Stimulated activated CD8-positive, alpha-beta memory T cell treated with anti-CD3 and anti-CD28 coated beads, Interleukin-12 subunit alpha, Interleukin-12 subunit beta, amount 100 ng/mL, for 1 hour (primary cell): ENCODE measurements at regions not wholly inside any gene's neighbourhood (a gene's known extent, or its start where the extent isn't known, plus 50 kb on each side); places are given as distances from the start of the nearest gene placed in this dataset.
"Not testable (repeated sequence)": the region's sequence is repeated elsewhere in the genome, so short reads cannot be mapped to it uniquely, and the experiment has no call there.

ENCODE experiments used
- DNase-seq: peaks from one replicate; pipeline ENCODE4 v3.0.0-alpha.2; 2020; ENCODE audit warnings: low read depth

DNA sequence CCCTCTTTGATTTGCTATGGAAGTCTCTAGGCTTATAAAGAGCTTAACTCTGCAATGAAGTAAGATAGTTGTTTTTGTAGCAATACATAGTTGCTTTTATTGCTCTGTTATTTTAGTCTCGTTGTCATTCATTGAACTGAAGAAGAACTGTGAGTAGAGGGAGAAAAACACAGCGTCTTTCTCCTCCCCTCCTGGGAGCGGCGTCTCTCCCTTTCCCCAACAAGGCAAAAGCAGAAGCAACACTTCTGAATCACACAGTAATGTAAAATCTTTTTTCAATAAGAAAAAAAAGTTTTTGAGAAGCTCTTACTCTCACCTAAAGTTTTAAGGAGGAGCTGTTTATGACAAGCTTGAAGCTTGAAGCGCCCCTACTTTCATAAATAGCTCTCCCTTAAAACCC, 119.3 kb upstream of the SLC7A14 start:
- DNase-seq, result no peak

DNA sequence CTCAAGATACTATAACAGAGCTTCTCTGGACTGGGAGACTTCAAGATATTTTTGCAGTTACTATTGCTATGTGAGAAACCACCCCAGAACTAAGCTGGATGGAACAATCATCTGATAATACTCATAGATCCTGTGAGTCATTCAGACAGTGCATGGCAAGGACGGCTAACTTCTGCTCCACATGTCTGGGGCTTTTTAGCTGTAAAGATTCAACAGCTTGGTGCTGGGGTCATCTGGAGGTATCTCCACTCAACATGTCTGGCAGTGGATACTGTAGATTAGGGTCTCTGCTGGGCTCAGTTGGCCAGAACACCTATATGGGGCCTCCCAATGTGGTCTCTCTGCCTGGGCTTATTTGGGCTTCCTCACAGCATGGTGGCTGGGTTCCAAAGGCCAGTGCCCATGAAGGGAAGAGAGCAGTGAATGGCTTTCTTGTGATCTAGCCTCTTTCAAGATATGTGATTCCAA, 117.3 kb upstream of the SLC7A14 start:
- DNase-seq, result no peak

DNA sequence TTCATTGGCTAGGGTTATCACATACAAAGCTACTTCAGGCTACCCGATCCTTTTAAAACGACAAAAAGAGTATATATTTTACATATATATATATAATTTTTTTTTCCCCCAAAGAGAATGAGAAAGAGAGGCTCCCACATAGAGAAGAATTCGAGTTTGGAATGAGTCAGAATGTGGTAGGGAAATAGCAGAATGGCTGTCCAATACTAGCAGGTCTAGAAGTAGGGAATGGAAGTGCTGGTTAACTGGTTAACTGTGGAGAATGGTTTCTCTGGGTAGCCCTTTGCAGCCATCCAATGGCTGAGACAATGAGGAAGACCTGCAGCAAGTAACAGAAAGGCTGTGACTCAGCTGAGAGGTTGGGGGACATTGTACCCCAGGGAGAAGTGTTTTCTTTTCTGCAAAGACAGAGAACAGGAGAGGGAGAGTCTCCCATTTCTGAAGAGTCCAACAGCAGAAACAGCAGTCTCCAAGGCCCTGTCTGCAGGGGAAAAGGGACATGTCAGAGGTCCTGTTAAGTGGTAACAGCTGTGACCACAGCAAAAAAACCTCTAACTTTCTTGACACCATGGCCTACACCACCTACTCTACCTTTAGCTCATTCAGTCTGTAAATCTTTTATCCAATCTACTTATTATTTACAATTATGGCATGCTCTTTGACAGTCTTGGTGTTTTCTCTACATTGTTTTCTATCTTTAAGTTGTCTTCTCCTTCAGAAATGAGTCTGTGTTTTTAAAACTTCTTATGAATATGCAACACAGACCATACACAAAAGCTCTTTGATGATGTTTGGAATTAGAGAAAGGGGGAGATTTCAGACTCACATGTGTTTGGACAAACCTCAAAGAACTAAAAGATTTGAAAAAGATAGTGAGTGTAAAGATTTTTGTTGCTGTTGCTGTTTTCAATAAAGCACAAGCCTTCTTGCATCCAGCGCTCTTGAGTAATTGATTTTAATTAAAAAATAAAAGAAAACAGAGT, 116.1 kb upstream of the SLC7A14 start:
- no peak for DNase-seq

DNA sequence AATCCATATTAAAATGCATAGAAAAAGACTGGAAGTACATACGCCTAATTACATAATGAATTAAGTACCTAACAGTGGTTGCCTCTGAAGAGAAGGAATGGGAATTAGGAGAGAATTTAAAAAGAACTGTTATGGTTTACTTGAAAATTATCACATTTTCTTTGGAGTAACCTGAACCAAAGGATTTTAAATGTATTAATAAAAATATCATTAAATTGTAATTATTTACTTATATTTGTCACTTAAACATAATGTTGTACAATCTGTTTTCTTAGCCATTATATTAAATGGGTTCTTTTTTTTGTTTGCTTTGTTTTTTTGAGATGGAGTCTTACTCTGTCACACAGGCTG, 114.2 kb upstream of the SLC7A14 start:
- no peak for DNase-seq

DNA sequence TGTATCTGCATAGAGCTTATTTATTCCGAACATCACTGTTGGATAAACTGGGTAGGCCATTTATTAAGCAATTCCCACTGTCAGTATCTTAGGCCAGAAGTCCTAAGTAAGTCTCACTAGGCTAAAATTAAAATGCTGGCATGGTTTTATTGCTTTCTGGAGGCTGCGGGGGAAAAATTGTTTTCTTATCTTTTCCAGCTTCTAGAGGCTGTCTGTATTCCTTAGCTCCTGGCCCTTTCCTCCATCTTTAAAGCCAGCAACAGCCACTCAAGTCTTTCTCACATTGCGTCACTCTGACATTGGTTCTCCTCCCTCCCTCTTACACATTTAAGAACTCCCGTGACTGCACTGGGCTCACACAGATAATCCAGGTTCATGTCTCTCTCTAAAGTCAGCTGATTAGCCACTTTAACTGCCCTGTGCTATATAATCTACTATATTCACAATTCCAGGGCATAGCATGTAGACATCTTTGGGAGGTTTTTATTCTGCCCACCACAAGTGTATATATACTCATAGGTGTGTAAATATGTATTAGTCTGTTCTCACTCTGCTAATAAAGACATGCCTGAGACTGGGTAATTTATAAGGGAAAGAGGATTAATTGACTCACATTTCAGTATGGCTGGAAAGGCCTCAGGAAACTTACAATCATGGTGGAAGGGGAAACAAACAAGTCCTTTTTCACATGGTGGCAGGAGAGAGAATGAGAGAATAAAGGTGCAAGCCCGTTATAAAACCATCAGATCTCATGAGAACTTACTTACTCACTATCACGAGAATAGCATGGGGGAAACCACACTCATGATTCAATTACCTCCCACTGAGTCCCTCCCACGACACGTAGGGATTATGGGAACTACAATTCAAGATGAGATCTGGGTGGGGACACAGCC, 113.5 kb upstream of the SLC7A14 start:
- no peak for DNase-seq

DNA sequence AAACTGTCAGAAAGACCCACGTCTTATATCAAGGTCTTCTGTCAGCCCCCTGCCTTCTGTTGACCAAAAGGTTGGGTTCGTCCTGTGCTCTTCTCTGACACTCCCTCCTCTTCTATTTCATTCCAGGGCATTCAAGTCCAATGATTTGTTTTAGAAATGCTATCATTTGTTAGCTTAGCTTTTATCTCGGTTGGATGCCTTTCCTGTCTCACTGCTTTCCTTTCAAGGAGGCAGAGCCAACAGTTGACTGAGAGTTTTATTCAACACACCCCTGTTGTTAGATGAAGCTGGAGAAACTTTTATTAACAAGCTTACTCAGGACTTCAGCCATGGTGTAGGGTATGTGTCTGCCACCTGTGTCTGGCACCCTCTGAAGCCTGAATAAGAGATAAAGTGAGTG, 112.0 kb upstream of the SLC7A14 start:
- DNase-seq, result no peak

DNA sequence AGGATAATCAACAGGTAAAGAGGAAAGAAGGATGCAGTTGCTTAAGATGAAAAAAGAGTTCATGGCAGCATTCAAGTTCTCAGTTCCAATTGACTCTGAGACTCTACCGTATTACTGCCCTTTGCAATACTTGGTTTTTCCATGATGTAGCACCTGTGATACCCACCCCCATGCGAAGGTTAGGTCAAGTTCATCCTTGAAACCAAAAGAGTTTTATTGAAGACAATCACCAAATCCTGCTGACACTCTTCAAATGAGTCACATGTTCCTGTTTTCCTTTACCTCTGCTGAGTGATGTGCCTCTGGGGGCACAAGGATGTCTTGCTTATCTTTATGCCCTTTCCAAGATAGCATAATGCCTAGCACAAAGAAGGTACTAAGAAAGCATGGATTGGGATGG, 111.3 kb upstream of the SLC7A14 start:
- no peak for DNase-seq

DNA sequence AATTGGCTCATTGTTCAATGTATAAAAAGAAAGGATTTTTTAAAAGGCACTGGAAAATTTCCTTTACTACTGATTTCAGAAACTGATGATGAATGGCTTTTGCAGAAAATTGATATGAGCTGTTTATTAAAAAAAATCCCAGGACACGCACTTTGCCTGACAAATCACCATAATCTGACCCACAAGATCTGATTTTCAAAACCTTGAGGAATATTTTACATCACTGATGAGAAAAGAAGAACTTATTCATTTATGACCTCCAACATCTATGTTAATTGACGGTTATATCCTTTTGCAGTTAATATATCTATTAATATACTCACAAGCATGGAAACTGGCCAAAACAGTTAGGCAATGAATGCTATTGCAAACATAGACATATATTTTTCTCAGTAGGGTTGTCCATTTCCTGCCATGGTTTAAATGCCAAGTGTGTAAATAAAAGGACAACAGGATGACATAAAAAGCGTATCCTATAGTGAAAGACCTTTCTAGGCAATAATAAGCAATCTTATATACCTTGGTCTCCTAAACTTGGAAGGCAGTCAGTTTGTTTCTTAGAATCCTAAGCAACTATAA, 109.7 kb upstream of the SLC7A14 start:
- no peak for DNase-seq

DNA sequence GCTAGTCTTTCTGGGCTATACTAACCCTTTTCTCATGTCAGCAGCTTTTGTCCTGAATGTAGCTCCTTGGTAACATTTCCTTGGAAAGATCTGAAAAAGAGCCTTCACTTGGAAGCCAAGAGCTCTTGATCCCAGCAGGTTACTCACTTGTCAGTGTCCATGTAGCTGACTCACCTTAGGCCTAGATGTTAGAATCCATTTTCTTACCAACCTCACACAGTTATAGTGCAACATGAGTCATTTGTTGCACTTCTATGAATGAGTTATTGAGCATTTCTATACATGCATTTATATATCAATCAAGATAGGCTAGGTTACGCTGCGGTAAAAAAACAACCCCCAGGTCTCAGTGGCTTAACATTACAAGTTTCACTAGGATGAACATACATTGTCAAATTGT, 106.8 kb upstream of the SLC7A14 start:
- DNase-seq, result no peak

DNA sequence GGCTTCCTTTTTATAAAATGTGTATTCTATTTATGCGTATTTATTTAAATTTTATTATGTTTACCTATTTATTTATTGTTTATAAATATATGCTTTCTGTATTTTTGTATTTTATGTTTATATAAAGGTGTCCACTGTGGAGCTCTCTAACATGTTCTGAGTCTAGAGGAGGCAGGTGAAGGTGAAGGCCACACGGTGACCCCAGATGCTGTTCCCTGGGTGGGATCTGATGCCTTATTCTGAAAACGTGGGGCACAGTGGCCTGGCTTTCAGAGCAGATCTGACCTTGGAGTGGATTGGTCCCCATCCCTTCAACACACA, 104.7 kb upstream of the SLC7A14 start:
- no peak for DNase-seq

DNA sequence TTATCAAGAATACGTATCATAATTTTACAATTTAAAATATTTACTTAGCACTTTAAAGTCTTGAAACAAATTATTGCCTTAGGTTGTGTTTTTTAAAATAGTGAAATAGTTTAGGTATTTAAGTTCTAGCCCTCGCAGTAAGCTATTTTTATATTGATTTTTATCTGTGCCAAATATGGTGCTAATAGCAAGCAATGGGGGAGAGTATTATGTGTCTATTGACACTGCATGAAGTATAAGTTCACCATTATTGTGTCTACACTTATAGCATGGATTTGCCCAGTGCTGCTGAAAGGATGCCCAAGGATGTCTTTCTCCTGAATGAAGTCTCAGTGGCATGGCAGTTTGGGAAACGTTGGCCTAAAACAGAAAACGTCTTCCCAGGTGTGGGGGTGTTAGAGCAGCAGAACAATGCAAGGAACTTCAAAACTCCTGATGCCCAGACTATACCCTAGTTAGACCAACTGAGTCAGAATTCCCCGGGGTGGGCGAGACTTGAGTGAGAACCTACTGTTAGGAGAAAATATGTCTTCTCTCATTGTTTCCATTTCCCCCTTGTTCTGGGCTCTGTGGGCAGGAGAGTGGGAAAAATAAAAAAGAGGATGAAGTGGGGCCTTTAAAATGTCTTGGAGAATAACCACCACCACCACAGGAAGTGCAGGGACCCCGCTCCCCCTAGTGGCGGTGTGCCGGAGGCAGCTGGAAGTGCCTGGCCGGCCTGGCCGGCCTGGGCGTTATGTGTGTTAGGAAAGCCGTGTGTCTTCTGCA, 104.2 kb upstream of the SLC7A14 start:
- DNase-seq, result peak; percentile 1

DNA sequence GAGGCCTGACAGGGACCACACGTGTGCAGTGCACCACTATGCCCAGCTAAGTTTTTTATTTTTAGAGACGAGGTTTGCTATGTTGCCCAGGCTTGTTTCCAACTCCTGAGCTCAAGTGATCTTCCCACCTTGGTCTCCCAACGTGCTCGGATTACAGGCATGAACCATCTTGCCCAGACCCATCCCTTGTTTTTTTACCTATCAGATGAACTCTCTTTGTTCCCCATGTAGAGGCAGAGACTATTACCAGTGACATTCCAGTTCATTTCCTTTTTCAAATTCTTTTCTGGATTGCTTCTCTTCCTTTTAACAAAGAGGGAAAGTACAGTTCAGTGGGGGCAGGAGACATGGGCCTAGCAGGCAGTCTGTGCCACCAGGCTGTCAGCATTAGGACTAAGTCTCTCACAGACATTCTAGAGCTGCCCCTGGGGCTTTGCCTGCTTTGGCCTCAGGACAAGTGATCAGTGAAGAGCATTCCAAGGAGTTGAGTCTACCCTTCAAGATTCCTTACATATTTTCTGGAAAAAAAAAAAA, 103.5 kb upstream of the SLC7A14 start:
- DNase-seq, result no peak

DNA sequence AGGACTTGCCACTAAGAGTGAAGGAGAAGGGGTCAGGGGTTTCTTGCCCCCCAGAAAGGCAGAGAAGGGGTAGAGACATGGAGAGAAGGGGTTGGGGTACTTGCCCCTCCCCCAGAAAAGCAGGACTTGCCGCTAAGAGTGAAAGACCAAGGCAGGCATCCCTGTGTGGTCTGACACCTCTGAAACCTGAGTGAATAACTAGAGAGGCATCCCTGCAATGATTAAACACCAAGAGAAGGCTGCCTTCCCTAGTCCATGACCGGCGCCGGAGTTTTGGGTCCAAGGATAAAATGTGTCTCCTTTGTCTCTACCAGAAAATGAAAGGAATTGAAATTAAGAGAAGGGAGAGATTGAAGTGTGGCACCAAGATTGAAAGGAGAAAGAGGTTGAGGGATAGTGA, 102.3 kb upstream of the SLC7A14 start:
- not testable (repeated sequence) for DNase-seq

DNA sequence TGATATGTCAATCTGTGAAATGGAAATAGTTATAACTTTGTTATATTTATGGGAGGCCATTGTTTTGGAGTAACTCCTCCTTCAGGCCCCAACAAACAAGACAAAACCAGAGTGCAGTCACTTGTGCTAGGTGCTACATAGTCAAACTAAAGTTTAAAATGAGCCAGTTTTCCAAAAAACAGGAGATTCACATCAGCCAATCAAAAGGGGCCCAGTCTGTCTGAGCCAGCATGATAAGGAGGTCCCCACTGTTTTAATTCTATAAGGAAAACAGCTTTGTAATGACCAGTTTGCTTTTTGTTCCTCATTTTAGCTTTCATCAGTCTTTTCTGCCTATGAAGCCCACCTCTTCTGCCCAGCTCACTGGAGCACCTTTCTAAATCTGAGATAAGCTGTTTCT, 94.7 kb upstream of the SLC7A14 start:
- DNase-seq, result no peak

DNA sequence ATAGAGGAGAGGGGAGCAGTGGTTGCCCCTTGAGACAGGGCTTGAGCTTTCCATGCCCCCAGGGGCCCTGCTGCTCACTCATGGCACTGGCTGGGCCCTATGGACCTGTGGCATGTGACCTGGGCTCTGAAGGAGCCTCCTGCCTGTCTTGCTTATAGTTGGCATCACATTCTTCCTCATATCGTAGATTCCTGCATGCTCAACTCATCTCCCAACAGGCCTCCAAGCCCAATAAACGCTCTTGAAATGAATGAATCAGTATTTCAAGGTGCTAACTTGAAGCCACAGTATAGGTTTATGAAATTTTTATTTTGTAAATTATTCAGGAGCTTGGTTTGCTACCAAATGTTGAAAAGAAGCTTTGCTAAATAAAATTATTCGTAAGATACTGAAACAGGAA, 93.3 kb upstream of the SLC7A14 start:
- DNase-seq, result no peak

DNA sequence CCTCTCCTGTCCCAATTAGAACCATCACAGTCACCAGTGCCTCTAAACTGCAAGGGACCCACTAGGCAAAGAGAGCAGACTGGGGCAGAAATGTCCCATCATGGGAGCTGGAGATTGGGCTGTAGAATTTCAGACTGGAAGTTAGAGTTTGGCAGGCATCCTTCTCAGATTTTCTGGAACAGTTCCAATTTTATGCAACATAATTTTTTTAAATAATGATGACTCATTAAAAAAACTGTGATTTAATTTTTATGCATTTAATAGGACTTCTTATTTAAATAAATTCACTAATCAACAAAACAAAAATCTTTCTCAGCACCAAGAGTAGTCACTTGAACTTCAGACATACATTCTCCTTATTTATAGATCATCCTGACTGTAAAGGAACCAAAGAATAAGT, 84.6 kb upstream of the SLC7A14 start:
- DNase-seq, result no peak

DNA sequence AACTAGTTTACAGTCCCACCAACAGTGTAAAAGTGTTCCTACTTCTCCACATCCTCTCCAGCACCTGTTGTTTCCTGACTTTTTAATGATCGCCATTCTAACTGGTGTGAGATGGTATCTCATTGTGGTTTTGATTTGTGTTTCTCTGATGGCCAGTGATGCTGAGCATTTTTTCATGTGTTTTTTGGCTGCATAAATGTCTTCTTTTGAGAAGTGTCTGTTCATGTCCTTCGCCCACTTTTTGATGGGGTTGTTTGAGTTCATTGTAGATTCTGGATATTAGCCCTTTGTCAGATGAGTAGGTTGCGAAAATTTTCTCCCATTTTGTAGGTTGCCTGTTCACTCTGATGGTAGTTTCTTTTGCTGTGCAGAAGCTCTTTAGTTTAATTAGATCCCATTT, 77.1 kb upstream of the SLC7A14 start:
- not testable (repeated sequence) for DNase-seq

DNA sequence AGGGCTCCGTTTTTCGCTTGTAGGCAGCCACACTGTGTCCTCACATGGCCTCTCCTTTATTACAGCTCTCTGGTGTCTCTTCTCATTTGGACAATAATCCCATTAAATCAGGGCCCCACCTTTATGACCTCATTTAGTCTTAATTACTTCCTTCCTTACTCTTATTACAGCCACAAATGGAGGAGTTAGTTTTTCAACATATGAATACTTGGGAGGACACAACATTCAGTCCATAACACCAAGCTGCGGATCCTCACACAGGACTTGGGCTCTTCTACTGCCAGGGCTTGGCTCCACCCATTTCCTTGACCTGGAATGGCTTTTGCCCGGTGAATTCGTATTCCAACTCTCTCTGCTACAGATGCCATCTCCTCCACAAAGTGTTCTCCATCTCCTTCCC, 74.3 kb upstream of the SLC7A14 start:
- no peak for DNase-seq

DNA sequence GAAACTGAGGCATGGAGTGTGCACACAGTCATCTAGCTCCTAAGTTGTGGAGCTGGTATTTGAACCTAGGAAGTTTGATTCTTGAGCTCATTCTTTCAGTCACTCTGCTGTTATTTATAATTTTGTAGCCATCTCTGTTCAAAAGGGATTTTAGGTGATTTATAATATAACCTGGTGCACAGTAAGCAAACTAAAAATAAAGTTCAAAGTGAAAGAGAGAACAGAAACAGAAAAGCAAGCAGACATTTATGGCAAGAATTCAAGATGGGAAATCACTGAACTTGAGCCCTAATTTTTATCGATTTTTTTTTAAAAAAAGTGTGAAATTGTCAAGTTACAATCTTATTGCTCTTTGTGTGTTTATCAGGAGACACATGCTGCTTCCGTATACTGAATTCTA, 71.4 kb upstream of the SLC7A14 start:
- no peak for DNase-seq

DNA sequence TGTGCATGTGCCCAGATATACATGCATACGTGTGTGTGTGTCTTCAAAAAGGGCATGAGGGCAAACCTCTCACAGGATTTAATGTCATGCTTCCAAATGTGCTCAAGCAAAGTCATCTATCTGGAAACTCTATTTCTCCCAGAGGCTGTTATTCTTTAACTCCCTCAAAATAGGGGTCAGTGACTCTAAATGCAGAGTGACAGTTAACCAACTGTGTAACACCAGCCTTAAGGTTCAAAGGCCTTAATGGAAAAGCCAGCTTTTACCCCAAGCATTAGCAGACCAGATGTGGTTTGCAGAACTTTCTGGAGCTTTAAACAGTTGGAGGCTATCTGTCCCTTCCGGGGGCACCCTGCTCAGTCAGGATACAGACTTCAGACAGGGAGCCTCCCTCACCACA, 70.4 kb upstream of the SLC7A14 start:
- no peak for DNase-seq

DNA sequence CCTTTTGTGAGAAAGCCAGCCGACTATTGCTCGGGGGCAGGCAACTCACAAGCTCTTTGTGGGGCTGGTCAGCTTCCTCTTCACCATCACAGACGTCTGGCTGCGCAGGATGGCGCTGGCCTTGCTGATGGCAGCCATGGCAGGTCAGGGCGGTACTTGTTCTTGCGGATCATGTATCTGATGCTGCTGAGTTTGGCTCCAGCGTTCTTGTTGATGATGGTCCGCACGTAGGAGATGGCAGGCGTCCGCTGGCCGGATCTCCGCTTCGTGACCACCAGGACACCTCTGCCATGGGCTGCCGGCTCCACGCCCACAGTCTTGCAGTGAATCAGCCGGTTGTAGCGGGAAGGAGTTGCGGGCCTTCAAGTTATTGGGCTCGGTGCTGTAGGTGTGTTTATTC, 67.9 kb upstream of the SLC7A14 start:
- no peak for DNase-seq
